Esophagus muscularis mucosa (tissue), 4 donors: ENCODE measurements at regions not wholly inside any gene's neighbourhood (a gene's known extent, or its start where the extent isn't known, plus 50 kb on each side); places are given as distances from the start of the nearest gene placed in this dataset.

ENCODE experiments used
- DNase-seq: peaks from one replicate; pipeline ENCODE4 v3.0.0-alpha.2; 2017; ENCODE audit errors: extremely low spot score
- H3K27ac ChIP-seq, 4 donors: fragments of 200-600 bp; sonication (generic); replicated peaks in 1 of 4; 1 replicate in 3 of 4; 2 replicates in 1 of 4; pipeline ENCODE4 v1.5.1; 2016 to 2019; ENCODE audit warnings: mild to moderate bottlenecking in 1 of 4
- H3K27me3 ChIP-seq, 4 donors: fragments of 200-600 bp; sonication (generic); one replicate each; pipeline versions ENCODE4 v1.5.1 to v1.6.0; 2016 to 2019
- H3K36me3 ChIP-seq, 4 donors: fragments of 200-600 bp; sonication (generic); one replicate each; pipeline ENCODE4 v1.5.1; 2016 to 2019
- H3K4me1 ChIP-seq, 4 donors: fragments of 200-600 bp; sonication (generic); one replicate each; pipeline ENCODE4 v1.5.1; 2016 to 2019
- H3K4me3 ChIP-seq, 4 donors: fragments of 200-600 bp; sonication (generic); 1 replicate in 2 of 4; 2 replicates in 2 of 4; pipeline ENCODE4 v1.5.1; 2016 to 2019; ENCODE audit warnings: mild to moderate bottlenecking in 4 of 4, moderate library complexity in 1 of 4
- H3K9me3 ChIP-seq, 4 donors: fragments of 200-600 bp; sonication (generic); 1 replicate in 3 of 4; 2 replicates in 1 of 4; pipeline ENCODE4 v1.5.1; 2016 to 2019
- CTCF ChIP-seq, 3 experiments: fragments of 200-600 bp in 2 of 3; fragments of 450-650 bp in 1 of 3; sonication (generic) in 2 of 3; IDR thresholded peaks; one replicate each; pipeline ENCODE4 v1.5.1; 2017 to 2019; ENCODE audit warnings: antibody characterized with exemption in 3 of 3, mild to moderate bottlenecking in 2 of 3, moderate library complexity in 1 of 3
- EP300 ChIP-seq: sonication (generic); formaldehyde crosslinking; IDR thresholded peaks from one replicate; pipeline ENCODE4 v1.6.1; 2017; ENCODE audit warnings: antibody characterized with exemption
- POLR2A ChIP-seq: fragments of 450-650 bp; IDR thresholded peaks from one replicate; pipeline ENCODE4 v1.6.1; 2017; ENCODE audit warnings: antibody characterized with exemption, moderate library complexity, mild to moderate bottlenecking, low read depth
- POLR2AphosphoS5 ChIP-seq, 2 donors: sonication (generic); formaldehyde crosslinking; IDR thresholded peaks; one replicate each; pipeline ENCODE4 v1.6.1; 2017; ENCODE audit warnings: antibody characterized with exemption in 2 of 2
- WGBS: methylation state at CpG from one replicate; pipeline ENCODE4 v1.1.5; 2018; 5-methylcytosine and 5-hydroxymethylcytosine counted together
- intact Hi-C: fragments of 100-400 bp; cut with DNase I; formaldehyde crosslinking; loops from one replicate; pipeline ENCODE4 v1.15.1; 2023

GRCh38 chr14:82710267-82710841, 1176.7 kb upstream of the SEL1L start:
- intact Hi-C loops, result no loop called here
- H3K27me3 ChIP-seq, result no peaks in the 10 kb centered on the region
- no peaks in the 10 kb centered on the region for H3K36me3 ChIP-seq
- no peak overlapping the region for H3K4me3 ChIP-seq
- WGBS, result 50% methylated on average over 4 of the region's 4 CpGs
- no peaks in the 10 kb centered on the region for H3K4me1 ChIP-seq
- peaks cover 0 to 11% (median 0%) of the 10 kb centered on the region in 4 donors for H3K9me3 ChIP-seq
- no peak overlapping the region for H3K27ac ChIP-seq
- no peak for DNase-seq
- TF ChIP-seq CTCF (IDR thresholded peaks at IDR 0.05), result peak; percentile 44 to 74 (median 73)
- no peak for TF ChIP-seq POLR2A
- no peak for TF ChIP-seq EP300
- TF ChIP-seq POLR2AphosphoS5 (IDR thresholded peaks at IDR 0.05), result no peak

DNA sequence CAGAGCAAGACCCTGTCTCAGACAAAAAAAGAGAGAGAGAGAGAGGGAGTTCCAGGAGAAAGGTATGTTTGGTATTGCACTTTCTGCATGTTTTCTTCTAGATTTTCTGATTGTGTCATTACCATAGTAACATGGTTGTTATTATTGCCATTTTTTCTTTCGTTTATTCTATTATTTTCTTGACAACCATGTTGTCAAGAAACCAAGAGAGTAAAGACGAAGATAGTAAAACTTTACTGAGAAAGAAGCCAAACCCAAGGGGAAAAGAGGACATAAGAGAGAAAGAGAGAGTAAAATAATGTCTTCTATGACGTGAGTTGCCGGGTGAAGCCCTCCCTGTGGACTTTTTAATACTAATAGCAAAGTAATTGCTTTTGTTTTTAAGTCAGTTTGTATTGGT, 1186.0 kb upstream of the SEL1L start:
- H3K27ac ChIP-seq, result no peak overlapping the region
- H3K36me3 ChIP-seq, result no peaks in the 10 kb centered on the region
- no peak overlapping the region for H3K4me3 ChIP-seq
- no peak for TF ChIP-seq POLR2AphosphoS5 (IDR thresholded peaks at IDR 0.05)
- TF ChIP-seq POLR2A, result no peak
- no peak for TF ChIP-seq EP300
- TF ChIP-seq CTCF (IDR thresholded peaks at IDR 0.05), result no peak
- intact Hi-C loops, result no loop called here
- H3K27me3 ChIP-seq, result no peaks in the 10 kb centered on the region
- WGBS, result 36% methylated on average over 4 of the region's 4 CpGs
- DNase-seq, result no peak
- H3K9me3 ChIP-seq, result no peaks in the 10 kb centered on the region
- H3K4me1 ChIP-seq, result peaks cover 0 to 18% (median 12%) of the 10 kb centered on the region in 4 donors

GRCh38 chr14:82720431-82720830, 1186.8 kb upstream of the SEL1L start:
- TF ChIP-seq CTCF (IDR thresholded peaks at IDR 0.05) (no peak), POLR2AphosphoS5 (IDR thresholded peaks at IDR 0.05) (no peak), EP300 (no peak), POLR2A (no peak)
- intact Hi-C loops, result no loop called here
- Histone ChIP-seq H3K36me3 (no peaks in the 10 kb centered on the region), H3K27ac (no peak overlapping the region), H3K4me1 (peaks cover 3 to 19% (median 14%) of the 10 kb centered on the region in 4 donors), H3K27me3 (no peaks in the 10 kb centered on the region), H3K9me3 (no peaks in the 10 kb centered on the region), H3K4me3 (no peak overlapping the region)
- no peak for DNase-seq
- WGBS, result 78% methylated on average over 3 of the region's 3 CpGs

DNA sequence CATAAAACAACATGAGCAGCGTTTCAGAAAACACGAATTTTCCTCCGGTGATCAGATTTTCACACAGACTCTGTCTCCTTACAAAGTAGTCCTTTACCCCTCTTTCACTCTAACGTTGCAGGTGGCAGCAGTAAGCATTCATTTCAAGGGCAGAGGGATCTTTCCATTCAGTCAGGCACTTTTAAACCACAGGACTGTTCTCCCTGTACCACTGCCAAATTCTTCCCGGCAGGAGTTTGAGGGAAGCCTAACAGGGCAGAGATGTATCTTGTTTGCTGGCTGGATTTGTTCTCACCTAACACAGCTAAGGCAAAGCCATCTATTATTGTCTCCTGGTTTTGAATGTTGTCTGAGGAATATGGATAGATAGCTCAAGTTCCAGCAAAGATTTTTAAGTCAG, 1187.3 kb upstream of the SEL1L start:
- Histone ChIP-seq H3K4me1 (peaks cover 3 to 19% (median 14%) of the 10 kb centered on the region in 4 donors), H3K27me3 (no peaks in the 10 kb centered on the region), H3K36me3 (no peaks in the 10 kb centered on the region), H3K4me3 (no peak overlapping the region), H3K27ac (peak overlapping the region in 1 of 4 donors; percentile 18), H3K9me3 (no peaks in the 10 kb centered on the region)
- no peak for TF ChIP-seq POLR2A
- no peak for TF ChIP-seq EP300
- TF ChIP-seq CTCF (IDR thresholded peaks at IDR 0.05), result no peak
- no peak for TF ChIP-seq POLR2AphosphoS5 (IDR thresholded peaks at IDR 0.05)
- intact Hi-C loops, result no loop called here
- 31% methylated on average over 5 of the region's 5 CpGs for WGBS
- DNase-seq, result no peak

DNA sequence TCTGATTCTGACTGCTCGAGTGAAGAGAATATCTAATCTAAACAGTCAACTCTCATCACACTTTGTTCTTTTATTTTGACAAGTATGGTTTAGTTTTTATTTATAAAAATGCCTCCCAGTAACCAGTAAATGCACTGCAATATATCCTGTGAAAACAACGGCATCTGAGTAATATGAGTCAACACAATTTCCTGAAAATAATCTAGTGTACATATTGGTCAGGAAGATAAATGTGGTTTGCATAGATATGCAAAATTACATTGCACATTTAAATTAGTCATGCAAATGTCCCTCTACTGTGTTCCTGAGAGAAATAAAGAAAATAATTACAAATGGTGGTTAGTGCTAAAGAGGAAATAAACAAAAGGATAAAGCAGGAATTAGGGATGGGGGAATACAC, 1190.7 kb upstream of the SEL1L start:
- no peaks in the 10 kb centered on the region for H3K9me3 ChIP-seq
- no peaks in the 10 kb centered on the region for H3K36me3 ChIP-seq
- peaks cover 3 to 19% (median 14%) of the 10 kb centered on the region in 4 donors for H3K4me1 ChIP-seq
- no peak for DNase-seq
- H3K4me3 ChIP-seq, result no peak overlapping the region
- no peak for TF ChIP-seq CTCF (IDR thresholded peaks at IDR 0.05)
- no peak for TF ChIP-seq POLR2AphosphoS5 (IDR thresholded peaks at IDR 0.05)
- no peak for TF ChIP-seq POLR2A
- no peak for TF ChIP-seq EP300
- H3K27ac ChIP-seq, result no peak overlapping the region
- intact Hi-C loops, result no loop called here
- WGBS, result 44% methylated on average over 2 of the region's 2 CpGs
- no peaks in the 10 kb centered on the region for H3K27me3 ChIP-seq
